ENCODE measurements at regions not wholly inside any gene's neighbourhood (a gene's known extent, or its start where the extent isn't known, plus 50 kb on each side); places are given as distances from the start of the nearest gene placed in this dataset.

DNA sequence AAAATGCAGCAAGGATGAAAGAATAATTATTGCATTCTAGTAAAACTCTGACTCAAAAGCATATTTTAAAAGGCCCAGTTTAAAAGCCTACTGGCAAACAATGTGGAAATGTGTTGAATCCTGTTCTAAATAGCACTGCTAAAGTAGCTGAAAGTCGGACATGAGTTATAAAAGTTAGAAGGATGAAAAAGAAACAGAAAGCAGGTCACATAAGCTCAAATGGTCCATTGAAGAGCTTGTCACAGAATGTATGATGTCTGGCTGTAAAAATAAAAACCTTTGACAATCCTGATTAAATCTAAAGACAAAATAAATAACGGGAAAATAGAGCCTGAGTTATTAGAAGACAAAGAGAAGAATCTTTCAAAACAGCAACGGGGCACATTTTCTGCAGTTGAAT, 218.6 kb upstream of the UFL1 start:
- ChIA-PET POLR2A (ENCODE audit: low non-redundant PET) (no interaction called here), CTCF (no interaction called here)
- TF ChIP-seq, protein P1, sequence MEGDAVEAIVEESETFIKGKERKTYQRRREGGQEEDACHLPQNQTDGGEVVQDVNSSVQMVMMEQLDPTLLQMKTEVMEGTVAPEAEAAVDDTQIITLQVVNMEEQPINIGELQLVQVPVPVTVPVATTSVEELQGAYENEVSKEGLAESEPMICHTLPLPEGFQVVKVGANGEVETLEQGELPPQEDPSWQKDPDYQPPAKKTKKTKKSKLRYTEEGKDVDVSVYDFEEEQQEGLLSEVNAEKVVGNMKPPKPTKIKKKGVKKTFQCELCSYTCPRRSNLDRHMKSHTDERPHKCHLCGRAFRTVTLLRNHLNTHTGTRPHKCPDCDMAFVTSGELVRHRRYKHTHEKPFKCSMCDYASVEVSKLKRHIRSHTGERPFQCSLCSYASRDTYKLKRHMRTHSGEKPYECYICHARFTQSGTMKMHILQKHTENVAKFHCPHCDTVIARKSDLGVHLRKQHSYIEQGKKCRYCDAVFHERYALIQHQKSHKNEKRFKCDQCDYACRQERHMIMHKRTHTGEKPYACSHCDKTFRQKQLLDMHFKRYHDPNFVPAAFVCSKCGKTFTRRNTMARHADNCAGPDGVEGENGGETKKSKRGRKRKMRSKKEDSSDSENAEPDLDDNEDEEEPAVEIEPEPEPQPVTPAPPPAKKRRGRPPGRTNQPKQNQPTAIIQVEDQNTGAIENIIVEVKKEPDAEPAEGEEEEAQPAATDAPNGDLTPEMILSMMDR (conservative IDR thresholded peaks at IDR 0.05; ENCODE audit: low read depth), result no peak
- no peak for DNase-seq (ENCODE audit: low spot score)
- H3K27ac ChIP-seq, result no peak overlapping the region

DNA sequence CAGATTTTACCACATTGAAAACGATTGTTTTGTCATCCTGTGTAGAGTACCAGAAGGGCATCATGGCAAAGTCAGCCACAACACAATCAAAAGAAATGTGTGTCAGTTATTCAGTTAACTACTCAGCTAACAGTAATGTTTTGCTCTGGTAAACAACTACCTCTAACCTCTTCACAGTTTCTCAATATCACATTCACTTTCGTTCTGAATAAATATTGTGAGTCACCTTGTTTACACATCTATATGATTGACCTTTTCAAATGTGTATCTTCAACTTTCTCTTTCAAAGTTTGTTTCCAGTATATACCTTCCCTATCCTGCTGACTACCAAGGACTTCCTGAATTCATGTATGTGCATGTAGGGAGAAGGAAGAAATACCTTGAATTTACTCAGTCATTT, 216.6 kb upstream of the UFL1 start:
- ChIA-PET POLR2A (ENCODE audit: low non-redundant PET) (no interaction called here), CTCF (no interaction called here)
- no peak for DNase-seq (ENCODE audit: low spot score)
- TF ChIP-seq, protein P1 (conservative IDR thresholded peaks at IDR 0.05; ENCODE audit: low read depth), result no peak
- no peak overlapping the region for H3K27ac ChIP-seq

DNA sequence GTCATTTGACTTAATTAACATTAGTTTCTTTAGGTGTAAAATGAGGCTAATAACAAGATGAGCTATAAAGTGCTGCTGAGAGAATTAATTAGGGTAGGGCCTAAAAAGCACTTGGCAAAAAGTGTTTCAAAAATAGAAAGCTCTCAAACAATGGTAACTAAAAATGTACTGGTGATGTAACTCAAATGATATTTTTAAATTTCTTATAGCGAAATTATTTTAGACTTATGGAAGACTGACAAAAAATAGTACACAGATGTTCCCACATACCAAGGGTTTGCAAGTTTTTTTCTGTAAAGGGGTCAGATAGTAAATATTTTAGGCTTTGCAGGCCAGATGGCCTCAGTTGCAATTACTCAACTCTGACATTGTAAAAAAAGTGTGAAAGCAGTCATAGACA, 190.7 kb upstream of the UFL1 start:
- H3K27ac ChIP-seq, result no peak overlapping the region
- CTCF ChIA-PET, result no interaction called here
- POLR2A ChIA-PET (ENCODE audit: low non-redundant PET), result no interaction called here
- TF ChIP-seq, protein P1 (conservative IDR thresholded peaks at IDR 0.05; ENCODE audit: low read depth), result no peak
- DNase-seq (ENCODE audit: low spot score), result no peak

DNA sequence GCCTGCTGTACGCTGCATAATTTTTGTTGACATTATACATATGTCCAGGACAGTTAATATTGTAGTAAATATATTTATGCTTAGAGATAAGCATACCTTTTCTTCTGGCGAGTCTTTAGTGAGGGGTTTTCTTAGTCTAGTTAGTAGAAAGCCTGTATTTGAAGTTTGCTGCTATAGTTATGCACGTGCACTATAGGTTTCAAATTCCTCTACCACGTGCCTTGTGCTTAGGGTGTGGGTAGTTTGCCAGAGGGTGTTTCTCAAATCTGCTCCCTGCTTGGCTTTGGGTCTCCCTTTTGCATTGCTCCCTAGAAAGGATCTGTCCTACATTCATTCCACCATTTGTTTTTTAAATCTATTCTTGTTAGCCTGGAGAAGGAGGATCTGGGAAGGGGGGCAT, 181.4 kb upstream of the UFL1 start:
- ChIA-PET POLR2A (ENCODE audit: low non-redundant PET) (no interaction called here), CTCF (no interaction called here)
- TF ChIP-seq, protein P1 (conservative IDR thresholded peaks at IDR 0.05; ENCODE audit: low read depth), result no peak
- DNase-seq (ENCODE audit: low spot score), result no peak
- H3K27ac ChIP-seq, result no peak overlapping the region

DNA sequence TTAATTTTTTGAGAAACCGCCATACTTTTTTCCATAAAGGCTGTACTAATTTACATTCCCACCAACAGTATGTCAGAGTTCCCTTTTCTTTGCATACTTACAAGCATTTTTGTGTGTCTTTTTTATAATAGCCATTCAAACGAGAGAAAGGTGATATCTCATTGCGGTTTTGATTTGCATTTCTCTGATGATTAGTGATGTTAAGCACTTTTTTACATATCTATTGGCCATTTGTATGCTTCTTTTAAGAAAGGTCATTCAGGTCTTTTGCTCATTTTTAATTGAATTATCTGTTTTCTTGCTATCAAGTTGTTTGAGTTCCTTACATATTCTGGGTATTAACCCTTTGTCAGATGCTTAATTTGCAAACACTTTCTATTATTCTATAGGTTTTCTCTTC, 176.1 kb upstream of the UFL1 start:
- POLR2A ChIA-PET (ENCODE audit: low non-redundant PET), result no interaction called here
- CTCF ChIA-PET, result no interaction called here
- H3K27ac ChIP-seq, result no peak overlapping the region
- TF ChIP-seq, protein P1 (conservative IDR thresholded peaks at IDR 0.05; ENCODE audit: low read depth), result no peak
- no peak for DNase-seq (ENCODE audit: low spot score)

DNA sequence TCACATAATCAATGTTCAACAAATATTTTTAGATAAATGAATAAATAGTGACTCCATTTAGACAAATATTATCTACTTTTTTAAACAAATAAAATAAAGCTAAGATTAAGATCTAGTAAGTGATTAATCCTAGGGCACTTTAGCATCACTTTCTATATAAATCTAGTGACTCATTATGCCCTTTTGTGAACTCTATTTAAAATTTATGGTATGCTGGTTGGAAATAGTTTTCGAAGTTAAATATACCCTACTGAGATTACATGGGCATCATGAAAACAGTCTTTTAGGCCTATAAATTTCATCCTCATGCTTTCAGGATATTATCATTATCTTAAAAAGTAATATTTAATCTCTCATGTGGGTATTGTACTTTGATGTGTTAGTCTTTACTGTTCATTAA, 140.4 kb upstream of the UFL1 start:
- no peak for DNase-seq (ENCODE audit: low spot score)
- no peak overlapping the region for H3K27ac ChIP-seq
- TF ChIP-seq, protein P1 (conservative IDR thresholded peaks at IDR 0.05; ENCODE audit: low read depth), result no peak
- ChIA-PET POLR2A (ENCODE audit: low non-redundant PET) (no interaction called here), CTCF (no interaction called here)

DNA sequence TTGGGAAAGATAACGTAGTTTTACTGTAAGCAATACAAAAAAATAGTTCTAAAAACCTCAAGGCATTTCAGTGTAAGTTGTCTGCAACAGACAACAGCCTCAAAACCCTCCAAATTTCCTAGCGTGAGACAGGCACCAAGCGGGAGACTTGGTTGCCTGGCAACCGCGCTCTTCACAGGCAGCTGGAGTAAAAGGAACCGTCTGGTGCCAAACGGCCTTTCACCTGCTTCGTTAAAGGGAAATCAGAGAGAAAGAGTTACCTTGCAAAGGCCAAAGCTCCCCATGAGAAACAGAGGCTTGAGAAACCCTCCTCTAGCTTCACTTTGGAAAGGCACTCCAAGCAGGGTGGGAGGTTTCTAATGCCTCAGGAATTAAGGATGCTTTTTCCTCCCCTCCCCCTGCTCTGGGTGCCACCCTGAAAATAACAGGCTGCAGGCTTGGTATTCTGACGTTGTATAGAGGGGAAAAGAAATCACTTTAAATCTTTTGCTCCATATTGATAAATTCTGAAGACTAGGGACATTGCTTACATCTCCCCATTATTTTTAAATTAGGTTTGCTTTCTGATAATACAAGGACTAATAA, 129.7 kb upstream of the UFL1 start:
- TF ChIP-seq, protein P1 (conservative IDR thresholded peaks at IDR 0.05; ENCODE audit: low read depth), result no peak
- no peak for DNase-seq (ENCODE audit: low spot score)
- CTCF ChIA-PET, result interaction anchor here (0.6 kb wide), 1 partner anchor 95 kb away, joined by 3 read pairs; no protein-coding TSS in a partner anchor
- no peak overlapping the region for H3K27ac ChIP-seq
- POLR2A ChIA-PET (ENCODE audit: low non-redundant PET), result no interaction called here

Data from RWPE1 (cell line).